ENCODE measurements at regions not wholly inside any gene's neighbourhood (a gene's known extent, or its start where the extent isn't known, plus 50 kb on each side); places are given as distances from the start of the nearest gene placed in this dataset.

DNA sequence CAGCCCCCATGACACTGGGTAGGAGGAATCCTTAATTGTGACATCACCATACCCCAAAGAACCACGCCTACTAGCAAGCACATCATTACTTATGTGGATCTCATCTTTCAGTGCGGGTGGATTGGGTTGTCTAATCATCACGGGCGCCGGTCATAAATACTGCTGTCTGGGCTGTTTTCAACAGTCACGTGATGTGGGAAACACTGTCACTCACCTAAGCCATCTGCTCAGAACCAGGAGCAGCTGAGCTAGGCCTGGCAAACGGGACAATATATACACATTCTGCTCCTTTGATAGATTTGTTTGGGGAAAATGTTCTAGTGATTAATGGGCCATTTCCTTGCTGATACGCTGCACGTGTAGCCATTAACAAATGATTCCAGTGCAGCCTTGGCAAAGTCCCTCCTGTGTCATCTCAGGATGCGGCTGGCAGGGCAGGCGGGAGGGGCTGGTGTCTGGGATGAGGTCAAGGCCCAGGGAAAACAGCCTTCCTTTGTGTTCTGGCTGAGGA is 145.9 kb upstream of the COPS8 start:
- TF ChIP-seq, protein P1, sequence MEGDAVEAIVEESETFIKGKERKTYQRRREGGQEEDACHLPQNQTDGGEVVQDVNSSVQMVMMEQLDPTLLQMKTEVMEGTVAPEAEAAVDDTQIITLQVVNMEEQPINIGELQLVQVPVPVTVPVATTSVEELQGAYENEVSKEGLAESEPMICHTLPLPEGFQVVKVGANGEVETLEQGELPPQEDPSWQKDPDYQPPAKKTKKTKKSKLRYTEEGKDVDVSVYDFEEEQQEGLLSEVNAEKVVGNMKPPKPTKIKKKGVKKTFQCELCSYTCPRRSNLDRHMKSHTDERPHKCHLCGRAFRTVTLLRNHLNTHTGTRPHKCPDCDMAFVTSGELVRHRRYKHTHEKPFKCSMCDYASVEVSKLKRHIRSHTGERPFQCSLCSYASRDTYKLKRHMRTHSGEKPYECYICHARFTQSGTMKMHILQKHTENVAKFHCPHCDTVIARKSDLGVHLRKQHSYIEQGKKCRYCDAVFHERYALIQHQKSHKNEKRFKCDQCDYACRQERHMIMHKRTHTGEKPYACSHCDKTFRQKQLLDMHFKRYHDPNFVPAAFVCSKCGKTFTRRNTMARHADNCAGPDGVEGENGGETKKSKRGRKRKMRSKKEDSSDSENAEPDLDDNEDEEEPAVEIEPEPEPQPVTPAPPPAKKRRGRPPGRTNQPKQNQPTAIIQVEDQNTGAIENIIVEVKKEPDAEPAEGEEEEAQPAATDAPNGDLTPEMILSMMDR (conservative IDR thresholded peaks at IDR 0.05 in 1 of 2, IDR thresholded peaks at IDR 0.05 in 1 of 2; ENCODE audit: low read depth in 1 of 2, low read length in 2 of 2): no peak
- no peak for TF ChIP-seq EZH2 (IDR thresholded peaks at IDR 0.05; ENCODE audit: low read length, missing control alignments)

Data from fibroblast of lung (primary cell).